Trophoblast cell (in vitro differentiated cells and primary cell): ENCODE measurements at regions not wholly inside any gene's neighbourhood (a gene's known extent, or its start where the extent isn't known, plus 50 kb on each side); places are given as distances from the start of the nearest gene placed in this dataset.

Experiments
- DNase-seq, 2 donors: peaks; one replicate each; pipeline ENCODE4 v3.0.0-alpha.2; 2016
- H2AFZ ChIP-seq: 2 replicates; pipeline ENCODE4 v1.6.1; 2013; ENCODE audit warnings: low read length, moderate library complexity, mild to moderate bottlenecking; ENCODE audit not compliant: insufficient read depth, poor library complexity
- H2AK5ac ChIP-seq: 2 replicates; pipeline ENCODE4 v1.6.1; 2013; ENCODE audit warnings: mild to moderate bottlenecking, low read length
- H2BK120ac ChIP-seq: 2 replicates; pipeline ENCODE4 v1.6.1; 2013; ENCODE audit warnings: low read length, mild to moderate bottlenecking, moderate library complexity; ENCODE audit not compliant: insufficient read depth, poor library complexity
- H2BK12ac ChIP-seq: 2 replicates; pipeline ENCODE4 v1.6.1; 2013; ENCODE audit warnings: mild to moderate bottlenecking, low read length, moderate library complexity
- H2BK5ac ChIP-seq: 2 replicates; pipeline ENCODE4 v1.6.1; 2013; ENCODE audit warnings: low read length, low read depth, moderate library complexity, mild to moderate bottlenecking; ENCODE audit not compliant: poor library complexity
- H3K14ac ChIP-seq: 2 replicates; pipeline ENCODE4 v1.6.1; 2013; ENCODE audit warnings: mild to moderate bottlenecking, low read length
- H3K18ac ChIP-seq: 2 replicates; pipeline ENCODE4 v1.6.1; 2013; ENCODE audit warnings: mild to moderate bottlenecking, low read length
- H3K23ac ChIP-seq: 2 replicates; pipeline ENCODE4 v1.6.1; 2013; ENCODE audit warnings: low read length
- H3K27ac ChIP-seq: 2 replicates; pipeline ENCODE4 v1.5.1; 2013; ENCODE audit warnings: low read depth, mild to moderate bottlenecking, inconsistent platforms, low read length, moderate library complexity
- H3K27me3 ChIP-seq: 2 replicates; pipeline ENCODE4 v1.6.1; 2013; ENCODE audit warnings: inconsistent platforms, mild to moderate bottlenecking, low read length, moderate library complexity; ENCODE audit not compliant: insufficient read depth
- H3K36me3 ChIP-seq, 2 experiments: 1 replicate in 1 of 2; 2 replicates in 1 of 2; pipeline ENCODE4 v1.6.1; 2013; ENCODE audit warnings: low read length in 2 of 2, mild to moderate bottlenecking in 2 of 2, moderate library complexity in 1 of 2; ENCODE audit not compliant: insufficient read depth in 2 of 2, control insufficient read depth in 1 of 2
- H3K4ac ChIP-seq: 2 replicates; pipeline ENCODE4 v1.6.1; 2013; ENCODE audit warnings: low read depth, mild to moderate bottlenecking, low read length, moderate library complexity
- H3K4me1 ChIP-seq, 2 experiments: 1 replicate in 1 of 2; 2 replicates in 1 of 2; pipeline ENCODE4 v1.6.1; 2013; ENCODE audit warnings: low read length in 2 of 2, mild to moderate bottlenecking in 2 of 2, moderate library complexity in 1 of 2; ENCODE audit not compliant: insufficient read depth in 2 of 2, control insufficient read depth in 1 of 2
- H3K4me2 ChIP-seq: 2 replicates; pipeline ENCODE4 v1.6.1; 2013; ENCODE audit warnings: inconsistent platforms, mild to moderate bottlenecking, low read length, moderate library complexity
- H3K4me3 ChIP-seq: 2 replicates; pipeline ENCODE4 v1.5.1; 2013; ENCODE audit warnings: mild to moderate bottlenecking, low read depth, low read length, inconsistent platforms
- H3K79me1 ChIP-seq: one replicate; pipeline ENCODE4 v1.6.1; 2013; ENCODE audit warnings: low read length
- H3K79me2 ChIP-seq: 2 replicates; pipeline ENCODE4 v1.6.1; 2013; ENCODE audit warnings: low read length, mild to moderate bottlenecking; ENCODE audit not compliant: control insufficient read depth, insufficient read depth, poor library complexity
- H3K9ac ChIP-seq: 2 replicates; pipeline ENCODE4 v1.6.1; 2013; ENCODE audit warnings: mild to moderate bottlenecking, low read length
- H3K9me3 ChIP-seq: 2 replicates; pipeline ENCODE4 v1.6.1; 2013; ENCODE audit warnings: low read depth, mild to moderate bottlenecking, control low read depth, inconsistent platforms, low read length; ENCODE audit not compliant: insufficient read depth
- H4K12ac ChIP-seq: 2 replicates; pipeline ENCODE4 v1.6.1; 2013; ENCODE audit warnings: low read depth, mild to moderate bottlenecking, low read length, moderate library complexity
- H4K8ac ChIP-seq: 2 replicates; pipeline ENCODE4 v1.6.1; 2013; ENCODE audit warnings: low read depth, mild to moderate bottlenecking, low read length, moderate library complexity
- H4K91ac ChIP-seq: one replicate; pipeline ENCODE4 v1.6.1; 2013; ENCODE audit warnings: low read depth, mild to moderate bottlenecking, low read length, moderate library complexity
- WGBS: extraction: QIAGEN DNeasy Blood & Tissue Kit; methylation state at CpG from one replicate; pipeline ENCODE4 v1.1.7; 2013; ENCODE audit warnings: missing lambda C conversion rate; ENCODE audit not compliant: insufficient read length, insufficient coverage; ENCODE audit errors: extremely low coverage; 5-methylcytosine and 5-hydroxymethylcytosine counted together

DNA sequence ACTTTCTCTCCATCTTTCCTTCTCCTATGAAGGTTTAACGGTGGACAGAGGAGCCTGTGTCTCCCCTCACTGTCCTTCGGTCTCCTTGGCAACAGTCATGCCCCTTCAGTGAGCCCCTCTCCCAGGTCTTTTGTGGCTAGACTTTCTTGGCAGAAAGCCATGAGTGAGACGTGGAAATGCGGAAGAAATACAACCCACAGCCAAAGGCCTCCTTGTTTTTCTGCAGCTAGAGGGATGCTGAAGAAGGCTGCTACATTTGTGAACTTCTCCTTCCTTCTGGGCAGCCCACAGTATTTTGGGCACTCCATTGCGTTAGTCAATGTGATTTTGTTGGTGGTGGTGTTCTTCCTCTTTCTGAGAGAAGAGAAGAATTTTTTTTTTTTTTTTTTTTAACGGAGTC is 333.7 kb upstream of the PODXL start:
- no peak overlapping the region for H3K18ac ChIP-seq

GRCh38 chr7:131889572-131890150 is 333.2 kb upstream of the PODXL start:
- no peak overlapping the region for H3K9ac ChIP-seq
- no peak overlapping the region for H3K23ac ChIP-seq
- H3K79me2 ChIP-seq = no peaks in the 10 kb centered on the region
- no peak overlapping the region for H2BK12ac ChIP-seq
- no peak overlapping the region for H3K4ac ChIP-seq
- H3K27me3 ChIP-seq = no peaks in the 10 kb centered on the region
- no peak overlapping the region for H3K14ac ChIP-seq
- H3K4me1 ChIP-seq = no peaks in the 10 kb centered on the region
- H3K4me3 ChIP-seq = no peak overlapping the region
- H3K18ac ChIP-seq = no peak overlapping the region
- H3K9me3 ChIP-seq = peaks cover 3% of the 10 kb centered on the region
- DNase-seq = no peak
- no peak overlapping the region for H3K27ac ChIP-seq
- H3K36me3 ChIP-seq = no peaks in the 10 kb centered on the region
- H3K79me1 ChIP-seq = no peaks in the 10 kb centered on the region
- H2AK5ac ChIP-seq = no peak overlapping the region
- no peak overlapping the region for H2AFZ ChIP-seq
- H2BK120ac ChIP-seq = no peak overlapping the region
- H3K4me2 ChIP-seq = no peak overlapping the region
- no peak overlapping the region for H4K91ac ChIP-seq
- no peak overlapping the region for H4K8ac ChIP-seq
- H2BK5ac ChIP-seq = no peak overlapping the region
- H4K12ac ChIP-seq = no peak overlapping the region
- no CpG with 5 or more reads among the region's 4 CpGs for WGBS

More for the DNA sequence above, 333.7 kb upstream of the PODXL start:
- H3K14ac ChIP-seq = no peak overlapping the region
- no peak overlapping the region for H3K9ac ChIP-seq
- H2BK120ac ChIP-seq = no peak overlapping the region
- no peak overlapping the region for H3K4ac ChIP-seq
- no peak overlapping the region for H3K4me2 ChIP-seq
- WGBS = no CpG with 5 or more reads among the region's 6 CpGs
- H3K79me2 ChIP-seq = no peaks in the 10 kb centered on the region
- DNase-seq = no peak
- H3K36me3 ChIP-seq = no peaks in the 10 kb centered on the region
- no peaks in the 10 kb centered on the region for H3K4me1 ChIP-seq
- no peak overlapping the region for H4K91ac ChIP-seq
- H2AK5ac ChIP-seq = no peak overlapping the region
- H3K9me3 ChIP-seq = peaks cover 2% of the 10 kb centered on the region
- no peak overlapping the region for H2BK12ac ChIP-seq
- no peak overlapping the region for H3K23ac ChIP-seq
- H2AFZ ChIP-seq = no peak overlapping the region
- H3K79me1 ChIP-seq = no peaks in the 10 kb centered on the region
- H3K4me3 ChIP-seq = no peak overlapping the region
- peaks cover 3% of the 10 kb centered on the region for H3K27me3 ChIP-seq
- H2BK5ac ChIP-seq = no peak overlapping the region
- H4K12ac ChIP-seq = no peak overlapping the region
- H4K8ac ChIP-seq = no peak overlapping the region
- H3K27ac ChIP-seq = no peak overlapping the region

- Histone ChIP-seq H3K4me3 (no peak overlapping the region), H3K79me1 (no peaks in the 10 kb centered on the region), H3K4me2 (no peak overlapping the region), H3K27me3 (no peaks in the 10 kb centered on the region), H3K9me3 (peaks cover 7% of the 10 kb centered on the region), H3K14ac (no peak overlapping the region), H2AK5ac (no peak overlapping the region), H3K23ac (no peak overlapping the region), H4K8ac (no peak overlapping the region), H3K4me1 (no peaks in the 10 kb centered on the region), H3K18ac (no peak overlapping the region), H2BK5ac (no peak overlapping the region), H2AFZ (no peak overlapping the region), H3K36me3 (no peaks in the 10 kb centered on the region), H3K27ac (no peak overlapping the region), H2BK12ac (no peak overlapping the region), H3K9ac (no peak overlapping the region), H4K12ac (no peak overlapping the region), H4K91ac (no peak overlapping the region), H3K79me2 (no peaks in the 10 kb centered on the region), H3K4ac (no peak overlapping the region), H2BK120ac (no peak overlapping the region)
- WGBS = no CpG with 5 or more reads among the region's 2 CpGs
- DNase-seq = no peak
Observed at GRCh38 chr7:131883769-131884168, 327.3 kb upstream of the PODXL start.

DNA sequence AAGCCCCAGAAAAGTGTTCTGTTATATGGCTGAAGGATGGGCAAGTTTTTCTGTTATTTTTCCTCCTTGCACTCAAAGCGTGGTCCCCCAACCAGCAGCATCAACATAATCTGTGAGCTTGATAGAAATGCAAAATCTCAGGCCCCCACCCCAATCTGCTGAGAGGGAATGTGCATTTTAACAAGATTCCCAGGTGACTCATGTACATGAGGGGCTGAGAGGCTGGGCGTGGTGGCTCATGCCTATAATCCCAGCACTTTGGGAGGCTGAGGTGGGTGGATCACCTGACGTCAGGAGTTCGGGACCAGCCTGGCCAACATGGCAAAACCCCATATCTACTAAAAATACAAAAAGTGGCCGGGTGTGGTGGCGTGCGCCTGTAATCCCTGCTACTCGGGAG is 326.8 kb upstream of the PODXL start:
- no CpG with 5 or more reads among the region's 8 CpGs for WGBS

More for the DNA sequence above, 326.8 kb upstream of the PODXL start:
- Histone ChIP-seq H3K4me1 (no peaks in the 10 kb centered on the region), H3K23ac (no peak overlapping the region), H3K9ac (no peak overlapping the region), H3K4me2 (no peak overlapping the region), H2BK5ac (no peak overlapping the region), H3K4me3 (no peak overlapping the region), H4K91ac (no peak overlapping the region), H2AFZ (no peak overlapping the region), H3K18ac (no peak overlapping the region), H2BK12ac (no peak overlapping the region), H3K4ac (no peak overlapping the region), H3K27me3 (no peaks in the 10 kb centered on the region), H3K79me2 (no peaks in the 10 kb centered on the region), H4K8ac (no peak overlapping the region), H3K79me1 (no peaks in the 10 kb centered on the region), H3K36me3 (no peaks in the 10 kb centered on the region), H2BK120ac (no peak overlapping the region), H2AK5ac (no peak overlapping the region), H4K12ac (no peak overlapping the region), H3K14ac (no peak overlapping the region), H3K27ac (no peak overlapping the region), H3K9me3 (peaks cover 7% of the 10 kb centered on the region)
- no peak for DNase-seq
